GM18873 (cell line): ENCODE measurements at regions not wholly inside any gene's neighbourhood (a gene's known extent, or its start where the extent isn't known, plus 50 kb on each side); places are given as distances from the start of the nearest gene placed in this dataset.

Source experiments
- ATAC-seq: cut with Tn5 transposase; IDR thresholded peaks from one replicate; pipeline ENCODE4 v1.9.1; 2021; ENCODE audit warnings: mild to moderate bottlenecking, moderate library complexity, moderate number of reproducible peaks; ENCODE audit not compliant: unreplicated experiment, low FRiP score

GRCh38 chr5:60349891-60350415 lies 350.0 kb downstream of the DEPDC1B start:
- no peak for ATAC-seq

GRCh38 chr5:60346393-60346792 lies 353.6 kb downstream of the DEPDC1B start:
- ATAC-seq = no peak

GRCh38 chr5:60343102-60343501 lies 356.9 kb downstream of the DEPDC1B start:
- ATAC-seq = no peak

- no peak for ATAC-seq
Observed at GRCh38 chr5:60340965-60341471, 358.9 kb downstream of the DEPDC1B start.

- no peak for ATAC-seq
Observed at GRCh38 chr5:60340326-60340725, 359.6 kb downstream of the DEPDC1B start.

GRCh38 chr5:60339691-60340201 lies 360.2 kb downstream of the DEPDC1B start:
- ATAC-seq = no peak

GRCh38 chr5:60338846-60339245 lies 361.1 kb downstream of the DEPDC1B start:
- no peak for ATAC-seq

GRCh38 chr5:60336491-60336890 lies 363.5 kb downstream of the DEPDC1B start:
- no peak for ATAC-seq

- ATAC-seq = no peak
Observed at GRCh38 chr5:60335913-60336312, 364.1 kb downstream of the DEPDC1B start.

- no peak for ATAC-seq
Observed at GRCh38 chr5:60334281-60334713, 365.7 kb downstream of the DEPDC1B start.

GRCh38 chr5:60333005-60333571 lies 366.9 kb downstream of the DEPDC1B start:
- ATAC-seq = no peak

- no peak for ATAC-seq
Observed at GRCh38 chr5:60332244-60333004, 367.5 kb downstream of the DEPDC1B start.

- ATAC-seq = no peak
Observed at GRCh38 chr5:60330236-60330635, 369.7 kb downstream of the DEPDC1B start.

GRCh38 chr5:60325870-60326269 lies 374.1 kb downstream of the DEPDC1B start:
- no peak for ATAC-seq

GRCh38 chr5:60323596-60323995 lies 376.4 kb downstream of the DEPDC1B start:
- no peak for ATAC-seq

GRCh38 chr5:60312098-60312497 lies 387.9 kb downstream of the DEPDC1B start:
- no peak for ATAC-seq

- no peak for ATAC-seq
Observed at GRCh38 chr5:60299944-60300343, 400.0 kb downstream of the DEPDC1B start.

- ATAC-seq = no peak
Observed at GRCh38 chr5:60297658-60298057, 402.3 kb downstream of the DEPDC1B start.

- ATAC-seq = no peak
Observed at GRCh38 chr5:60295423-60295822, 401.9 kb upstream of the PDE4D start.

GRCh38 chr5:60293518-60293917 lies 400.0 kb upstream of the PDE4D start:
- ATAC-seq = no peak

GRCh38 chr5:60287174-60287771 lies 393.7 kb upstream of the PDE4D start:
- ATAC-seq = peak; percentile 70
